ENCODE measurements at regions not wholly inside any gene's neighbourhood (a gene's known extent, or its start where the extent isn't known, plus 50 kb on each side); places are given as distances from the start of the nearest gene placed in this dataset.

DNA sequence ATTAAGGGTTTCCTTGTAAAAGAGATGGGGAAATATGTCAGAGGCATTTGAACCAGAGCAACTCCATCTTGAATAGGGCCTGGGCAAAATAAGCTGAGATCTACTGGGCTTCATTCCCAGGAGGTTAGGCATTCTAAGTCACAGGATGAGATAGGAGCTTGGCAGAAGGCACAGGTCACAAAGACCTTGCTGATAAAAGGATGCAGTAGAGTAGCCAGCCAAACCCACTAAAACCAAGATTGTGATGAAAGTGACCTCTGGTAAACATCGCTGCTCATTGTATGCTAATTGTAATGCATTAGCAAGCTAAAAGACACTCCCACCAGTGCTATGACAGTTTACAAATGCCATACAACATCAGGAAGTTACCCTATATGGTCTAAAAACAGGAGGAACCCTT is 1390.3 kb downstream of the RAPGEF2 start:
- TF ChIP-seq, protein P1, sequence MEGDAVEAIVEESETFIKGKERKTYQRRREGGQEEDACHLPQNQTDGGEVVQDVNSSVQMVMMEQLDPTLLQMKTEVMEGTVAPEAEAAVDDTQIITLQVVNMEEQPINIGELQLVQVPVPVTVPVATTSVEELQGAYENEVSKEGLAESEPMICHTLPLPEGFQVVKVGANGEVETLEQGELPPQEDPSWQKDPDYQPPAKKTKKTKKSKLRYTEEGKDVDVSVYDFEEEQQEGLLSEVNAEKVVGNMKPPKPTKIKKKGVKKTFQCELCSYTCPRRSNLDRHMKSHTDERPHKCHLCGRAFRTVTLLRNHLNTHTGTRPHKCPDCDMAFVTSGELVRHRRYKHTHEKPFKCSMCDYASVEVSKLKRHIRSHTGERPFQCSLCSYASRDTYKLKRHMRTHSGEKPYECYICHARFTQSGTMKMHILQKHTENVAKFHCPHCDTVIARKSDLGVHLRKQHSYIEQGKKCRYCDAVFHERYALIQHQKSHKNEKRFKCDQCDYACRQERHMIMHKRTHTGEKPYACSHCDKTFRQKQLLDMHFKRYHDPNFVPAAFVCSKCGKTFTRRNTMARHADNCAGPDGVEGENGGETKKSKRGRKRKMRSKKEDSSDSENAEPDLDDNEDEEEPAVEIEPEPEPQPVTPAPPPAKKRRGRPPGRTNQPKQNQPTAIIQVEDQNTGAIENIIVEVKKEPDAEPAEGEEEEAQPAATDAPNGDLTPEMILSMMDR (IDR thresholded peaks at IDR 0.05): no peak
- TF ChIP-seq POLR2AphosphoS5 (IDR thresholded peaks at IDR 0.05; ENCODE audit: low read depth, low read length): no peak
- TF ChIP-seq, protein P2, sequence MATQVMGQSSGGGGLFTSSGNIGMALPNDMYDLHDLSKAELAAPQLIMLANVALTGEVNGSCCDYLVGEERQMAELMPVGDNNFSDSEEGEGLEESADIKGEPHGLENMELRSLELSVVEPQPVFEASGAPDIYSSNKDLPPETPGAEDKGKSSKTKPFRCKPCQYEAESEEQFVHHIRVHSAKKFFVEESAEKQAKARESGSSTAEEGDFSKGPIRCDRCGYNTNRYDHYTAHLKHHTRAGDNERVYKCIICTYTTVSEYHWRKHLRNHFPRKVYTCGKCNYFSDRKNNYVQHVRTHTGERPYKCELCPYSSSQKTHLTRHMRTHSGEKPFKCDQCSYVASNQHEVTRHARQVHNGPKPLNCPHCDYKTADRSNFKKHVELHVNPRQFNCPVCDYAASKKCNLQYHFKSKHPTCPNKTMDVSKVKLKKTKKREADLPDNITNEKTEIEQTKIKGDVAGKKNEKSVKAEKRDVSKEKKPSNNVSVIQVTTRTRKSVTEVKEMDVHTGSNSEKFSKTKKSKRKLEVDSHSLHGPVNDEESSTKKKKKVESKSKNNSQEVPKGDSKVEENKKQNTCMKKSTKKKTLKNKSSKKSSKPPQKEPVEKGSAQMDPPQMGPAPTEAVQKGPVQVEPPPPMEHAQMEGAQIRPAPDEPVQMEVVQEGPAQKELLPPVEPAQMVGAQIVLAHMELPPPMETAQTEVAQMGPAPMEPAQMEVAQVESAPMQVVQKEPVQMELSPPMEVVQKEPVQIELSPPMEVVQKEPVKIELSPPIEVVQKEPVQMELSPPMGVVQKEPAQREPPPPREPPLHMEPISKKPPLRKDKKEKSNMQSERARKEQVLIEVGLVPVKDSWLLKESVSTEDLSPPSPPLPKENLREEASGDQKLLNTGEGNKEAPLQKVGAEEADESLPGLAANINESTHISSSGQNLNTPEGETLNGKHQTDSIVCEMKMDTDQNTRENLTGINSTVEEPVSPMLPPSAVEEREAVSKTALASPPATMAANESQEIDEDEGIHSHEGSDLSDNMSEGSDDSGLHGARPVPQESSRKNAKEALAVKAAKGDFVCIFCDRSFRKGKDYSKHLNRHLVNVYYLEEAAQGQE (IDR thresholded peaks at IDR 0.05; ENCODE audit: insufficient read depth in 1 of 2, low read depth in 2 of 2, low read length in 1 of 2): no peak
- TF ChIP-seq SIN3A (IDR thresholded peaks at IDR 0.05; ENCODE audit: borderline replicate concordance, insufficient read depth, low read depth, low read length): no peak

All from Panc1 (cell line).